ENCODE measurements at regions not wholly inside any gene's neighbourhood (a gene's known extent, or its start where the extent isn't known, plus 50 kb on each side); places are given as distances from the start of the nearest gene placed in this dataset.
"Not testable (repeated sequence)": the region's sequence is repeated elsewhere in the genome, so short reads cannot be mapped to it uniquely, and the experiment has no call there.

DNA sequence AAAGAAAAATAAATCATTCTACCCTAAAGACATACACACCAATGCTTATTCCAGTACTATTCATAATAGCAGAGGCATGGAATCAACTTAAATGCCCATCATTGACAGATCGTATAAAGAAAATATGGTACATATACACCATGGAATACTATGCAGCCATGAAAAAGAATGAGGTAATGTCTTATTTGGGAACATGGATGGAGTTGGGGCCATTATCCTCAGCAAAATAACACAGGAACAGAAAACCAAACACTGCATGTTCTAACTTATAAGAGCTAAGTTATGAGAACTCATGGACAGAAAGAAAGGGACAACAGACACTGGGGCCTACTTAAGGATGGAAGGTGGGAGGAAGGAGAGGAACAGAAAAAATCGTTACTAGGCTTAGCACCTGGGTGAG lies 527.5 kb upstream of the ST8SIA4 start:
- H3K27ac ChIP-seq, result peak overlapping the region in 1 of 21 experiments; percentile 18

DNA sequence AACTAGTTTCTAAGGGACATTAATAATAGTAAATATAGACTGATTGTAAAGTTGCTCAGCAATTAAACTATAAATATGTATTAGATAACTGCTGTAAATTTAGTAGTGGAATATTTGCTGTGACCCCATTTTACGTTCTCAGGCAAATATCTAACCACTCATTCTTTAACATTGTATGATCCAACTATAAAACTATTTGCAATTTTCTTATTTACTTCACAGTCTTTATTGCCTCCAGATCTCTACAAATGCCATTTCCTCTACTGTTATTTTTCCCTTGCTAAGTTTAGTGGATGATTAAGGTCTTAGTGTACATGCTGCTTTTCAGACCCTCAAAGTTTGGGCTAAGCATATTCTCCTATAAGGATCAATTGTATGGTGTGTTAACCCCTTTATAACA lies 526.2 kb upstream of the ST8SIA4 start:
- Histone ChIP-seq H3K4me3 (no peak overlapping the region), H3K27ac (peak overlapping the region in 1 of 21 experiments; percentile 38)

More for the DNA sequence above, 527.5 kb upstream of the ST8SIA4 start:
- H3K4me3 ChIP-seq, result no peak overlapping the region

DNA sequence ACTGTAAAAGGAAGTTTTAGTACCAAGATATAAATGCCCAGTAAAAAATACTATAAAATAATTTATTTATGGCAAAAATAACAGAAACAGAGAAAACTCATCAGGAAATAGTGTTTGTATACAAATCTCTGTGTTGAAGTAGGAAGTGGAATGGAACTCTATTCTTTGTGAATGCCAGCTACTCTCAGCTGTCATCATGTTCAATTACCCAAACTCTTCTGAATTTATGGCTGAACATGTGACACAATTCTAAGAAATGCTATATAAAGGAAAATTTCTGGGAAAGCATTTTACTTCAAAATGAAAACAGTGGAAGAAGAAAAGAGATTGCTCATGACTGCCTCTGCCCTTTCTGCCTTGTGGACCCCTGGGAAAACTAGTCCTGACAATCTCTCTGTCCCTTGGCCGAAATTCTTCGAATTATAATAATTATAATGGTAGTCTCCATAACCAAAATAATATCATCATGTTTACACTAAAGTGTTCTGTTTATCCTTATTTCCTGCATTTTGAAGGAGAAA lies 522.3 kb upstream of the ST8SIA4 start:
- peak overlapping the region in 6 of 21 experiments; percentile 20 to 78 (median 58) for H3K27ac ChIP-seq

DNA sequence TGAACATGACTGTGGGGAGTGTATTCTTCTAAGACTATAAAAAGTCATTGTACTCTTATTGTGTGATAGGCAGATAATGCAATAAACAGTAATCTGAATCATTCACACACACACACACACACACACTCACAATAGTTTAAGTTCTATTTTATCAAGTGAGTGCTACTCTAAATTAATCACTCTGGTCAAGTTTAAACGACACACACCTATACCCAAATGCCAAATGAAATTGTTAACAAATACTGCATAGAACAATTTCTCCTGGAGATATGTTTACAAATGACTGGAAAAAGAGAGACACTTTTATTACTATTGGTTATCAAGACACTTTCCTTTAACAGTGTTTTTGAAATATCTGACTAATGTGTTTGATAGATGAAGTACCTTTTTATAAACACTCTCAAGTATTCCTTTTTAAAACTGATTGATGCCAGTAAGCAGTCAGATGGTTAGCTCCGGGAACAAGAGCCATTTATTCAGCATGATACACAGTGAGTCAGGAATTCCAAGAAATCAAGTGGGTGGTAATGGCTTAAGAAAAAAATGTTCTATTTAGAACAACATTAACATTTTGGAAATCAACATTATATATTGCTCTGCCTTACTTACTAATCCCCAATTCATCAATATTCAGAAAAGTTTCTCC lies 521.6 kb upstream of the ST8SIA4 start:
- Histone ChIP-seq H3K27ac (peak overlapping the region in 8 of 21 experiments; percentile 35 to 78 (median 58)), H3K4me3 (no peak overlapping the region)

More for the DNA sequence above, 522.3 kb upstream of the ST8SIA4 start:
- H3K4me3 ChIP-seq, result no peak overlapping the region

DNA sequence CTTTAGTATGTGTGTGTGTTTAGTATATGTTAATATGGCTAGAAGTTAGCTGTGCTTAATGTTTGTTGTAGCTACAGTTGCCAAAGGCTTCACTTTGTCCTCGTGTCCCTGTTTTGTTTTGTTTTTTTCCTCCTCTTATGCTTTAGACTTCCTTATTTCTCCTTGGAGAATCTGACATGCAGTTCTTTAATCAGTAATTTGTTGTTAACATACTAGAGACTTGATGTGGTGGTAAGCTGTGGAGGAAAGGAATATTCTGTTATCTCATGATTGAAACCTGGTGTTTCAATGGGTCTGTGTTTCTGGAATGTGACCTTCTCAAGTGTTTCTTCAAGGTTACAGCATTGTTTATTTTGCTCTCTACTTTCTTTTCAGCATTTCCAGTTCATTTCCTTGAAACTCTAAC lies 515.6 kb upstream of the ST8SIA4 start:
- peak overlapping the region in 5 of 21 experiments; percentile 34 to 54 (median 44) for H3K27ac ChIP-seq
- no peak overlapping the region for H3K4me3 ChIP-seq

DNA sequence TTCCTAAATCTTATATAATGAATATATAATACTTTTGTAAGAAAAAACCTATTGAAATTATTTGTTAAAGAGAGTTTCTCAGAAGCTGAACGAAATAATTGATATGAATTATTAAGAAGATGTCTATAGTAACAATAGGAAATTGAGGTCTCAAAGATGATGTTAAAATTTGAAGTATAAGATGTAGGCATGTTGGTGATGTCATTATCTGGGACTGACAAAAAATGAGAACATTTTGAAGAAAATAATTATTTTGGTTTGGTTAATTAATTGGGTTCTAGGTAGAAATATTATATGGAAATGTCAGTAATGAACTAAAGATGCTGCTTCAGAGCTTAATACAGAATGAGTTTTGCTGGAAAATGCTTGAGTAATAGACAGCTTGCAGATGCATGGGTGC lies 501.4 kb upstream of the ST8SIA4 start:
- no peak overlapping the region for H3K27ac ChIP-seq
- H3K4me3 ChIP-seq, result no peak overlapping the region

DNA sequence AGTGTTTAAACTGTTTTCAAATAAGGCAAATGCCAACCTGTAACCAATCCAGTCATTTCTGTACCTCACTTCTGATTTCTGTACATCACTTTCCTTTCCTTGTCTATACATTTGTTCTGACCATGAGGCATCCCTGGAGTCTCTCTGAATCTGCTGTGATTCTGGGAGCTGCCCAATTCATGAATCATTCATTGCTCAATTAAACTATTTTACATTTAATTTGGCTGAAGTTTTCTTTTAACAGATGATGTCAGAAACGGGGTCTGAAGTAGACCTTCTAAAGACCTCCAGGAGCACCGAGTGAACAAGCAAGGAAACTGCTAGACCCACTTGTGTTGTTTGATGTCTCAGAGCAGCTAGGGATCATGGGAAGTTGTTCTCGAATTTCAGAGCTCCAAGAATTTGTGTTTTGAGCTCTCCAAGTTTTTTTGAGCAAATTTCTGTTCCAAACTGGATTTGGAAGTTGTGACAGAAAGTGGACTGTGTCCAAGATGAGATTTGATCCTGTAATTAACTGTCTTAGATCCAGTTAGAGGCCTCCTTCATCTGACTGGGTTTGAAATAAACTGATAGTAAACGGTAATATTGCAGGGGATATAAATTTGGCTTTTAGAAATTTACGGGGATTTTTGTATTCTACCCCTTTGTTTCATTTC lies 490.8 kb upstream of the ST8SIA4 start:
- Histone ChIP-seq H3K4me3 (no peak overlapping the region), H3K27ac (no peak overlapping the region)

DNA sequence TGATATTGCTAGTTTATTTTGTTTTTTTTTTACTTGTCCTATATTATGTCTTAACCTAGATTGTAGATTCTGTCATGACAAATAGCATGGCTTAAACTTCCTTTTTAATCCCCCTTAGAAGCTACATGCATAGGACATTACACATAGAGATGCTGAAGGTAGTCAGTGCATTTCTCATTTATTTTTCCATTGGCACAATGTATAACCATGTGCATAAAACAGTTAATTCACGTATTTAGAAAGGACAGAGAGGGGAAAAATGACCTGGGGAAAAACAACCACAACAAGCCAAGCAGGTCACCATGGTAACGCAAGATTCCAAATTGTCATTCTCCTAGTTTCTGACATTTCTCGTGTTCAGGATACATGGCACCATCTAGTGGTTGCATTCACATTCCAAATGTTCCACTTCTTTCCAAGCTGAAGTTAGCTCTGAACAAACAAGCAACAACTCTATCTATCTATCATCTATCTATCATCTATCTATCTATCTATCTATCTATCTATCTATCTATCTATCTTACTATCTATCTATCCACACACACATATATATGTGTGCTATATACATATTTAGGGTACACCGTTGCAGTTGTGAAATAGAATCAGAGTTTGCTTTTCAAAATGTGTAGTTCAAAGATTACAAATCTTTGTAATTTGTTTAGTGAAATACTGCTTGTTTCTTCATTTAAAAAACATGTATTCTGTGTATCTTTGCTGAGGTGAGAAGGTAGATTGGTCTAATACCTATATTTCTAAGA lies 487.2 kb upstream of the ST8SIA4 start:
- H3K27ac ChIP-seq, result no peak overlapping the region
- no peak overlapping the region for H3K4me3 ChIP-seq

DNA sequence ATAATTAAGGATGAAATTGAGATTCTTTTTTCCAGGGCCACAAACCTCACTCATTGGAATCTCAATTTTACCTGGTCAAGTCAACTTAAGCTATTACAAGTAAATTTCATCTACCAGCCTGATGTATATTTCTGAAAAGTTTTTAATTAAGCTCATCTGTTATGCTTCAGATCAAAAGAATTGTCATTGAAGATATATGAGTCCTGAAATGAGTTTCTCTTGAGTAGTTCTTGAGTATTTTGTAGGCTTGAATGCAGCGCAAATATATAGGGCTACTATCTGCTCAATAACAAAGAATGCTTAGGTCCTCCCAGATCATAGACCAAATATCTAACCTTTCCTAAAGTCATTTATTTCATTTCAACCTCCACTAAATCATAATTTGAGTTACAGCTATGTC lies 482.2 kb upstream of the ST8SIA4 start:
- no peak overlapping the region for H3K4me3 ChIP-seq
- H3K27ac ChIP-seq, result no peak overlapping the region

DNA sequence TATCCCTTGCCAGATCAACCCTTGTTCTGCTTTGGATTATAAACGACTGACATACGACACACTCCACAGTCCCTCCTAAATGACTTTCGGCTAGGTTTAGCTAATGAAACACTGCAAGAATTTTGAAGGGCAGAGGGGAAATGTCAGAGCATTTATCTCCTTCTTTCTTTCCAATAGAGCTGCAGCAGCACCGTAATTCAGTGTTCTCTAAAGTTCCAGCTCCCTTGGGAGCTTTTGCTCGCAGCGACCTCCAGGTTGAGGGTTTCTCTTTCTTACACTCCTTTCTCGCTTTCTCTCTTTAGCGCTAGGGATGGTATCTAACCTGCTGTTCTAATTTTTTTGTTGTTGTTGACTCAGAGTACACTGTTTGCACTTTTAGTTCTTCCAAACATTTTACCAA lies 467.1 kb upstream of the ST8SIA4 start:
- no peak overlapping the region for H3K27ac ChIP-seq
- no peak overlapping the region for H3K4me3 ChIP-seq

DNA sequence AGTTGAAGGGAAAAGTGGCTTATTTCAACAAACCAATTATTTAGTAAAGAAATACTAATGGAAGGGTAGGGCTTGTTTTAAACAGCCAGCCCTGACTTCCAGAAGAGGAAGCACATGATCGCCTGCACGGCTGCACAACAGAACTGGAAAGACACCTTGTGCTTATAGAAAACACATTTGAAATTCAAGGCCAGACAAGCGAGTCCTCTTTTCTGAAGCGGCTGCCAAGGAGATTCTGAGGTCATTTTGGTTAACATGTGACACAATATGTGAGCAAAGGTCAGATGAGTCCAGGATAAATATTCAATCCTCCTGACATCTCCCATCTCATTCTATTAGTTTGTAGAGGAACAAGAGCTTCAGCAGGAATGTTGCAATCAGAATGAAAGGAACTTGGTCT lies 461.4 kb upstream of the ST8SIA4 start:
- Histone ChIP-seq H3K4me3 (no peak overlapping the region), H3K27ac (no peak overlapping the region)

DNA sequence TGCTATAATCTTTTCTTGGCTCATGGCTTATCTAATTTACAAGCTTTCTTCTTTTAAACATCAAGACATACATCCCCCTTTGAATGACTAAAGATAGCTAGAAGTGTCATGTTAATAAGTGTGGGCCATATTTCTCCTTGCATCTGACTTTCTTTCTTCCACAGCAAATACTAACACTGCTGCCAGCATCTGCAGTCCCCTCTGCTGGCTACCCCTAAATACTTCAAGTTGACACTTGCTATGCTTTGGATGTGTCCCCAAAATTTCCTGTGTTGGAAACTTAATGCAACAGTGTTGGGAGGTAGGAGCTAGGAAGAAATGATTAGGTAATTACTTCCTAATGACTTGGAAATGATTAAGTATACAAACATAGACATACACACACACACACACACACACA lies 459.0 kb upstream of the ST8SIA4 start:
- H3K4me3 ChIP-seq, result no peak overlapping the region
- no peak overlapping the region for H3K27ac ChIP-seq

DNA sequence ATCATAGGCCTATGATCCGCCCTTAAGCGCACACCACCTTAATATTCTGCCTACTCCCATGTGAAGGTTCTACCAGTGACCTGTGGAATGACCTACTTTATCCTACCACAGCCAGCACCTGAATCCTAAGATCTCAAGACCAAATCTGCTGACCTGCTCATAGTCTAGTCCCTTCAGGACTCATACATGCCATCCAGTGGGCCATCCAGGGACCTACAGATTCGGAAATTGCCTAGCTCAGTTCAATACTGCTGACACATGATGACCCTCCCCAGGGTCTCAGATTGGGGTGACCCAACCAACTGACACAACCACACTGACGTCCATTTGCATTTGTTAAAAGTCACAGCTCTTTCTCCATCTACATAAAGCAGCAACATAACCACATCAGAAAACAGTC lies 443.8 kb upstream of the ST8SIA4 start:
- no peak overlapping the region for H3K27ac ChIP-seq
- no peak overlapping the region for H3K4me3 ChIP-seq

DNA sequence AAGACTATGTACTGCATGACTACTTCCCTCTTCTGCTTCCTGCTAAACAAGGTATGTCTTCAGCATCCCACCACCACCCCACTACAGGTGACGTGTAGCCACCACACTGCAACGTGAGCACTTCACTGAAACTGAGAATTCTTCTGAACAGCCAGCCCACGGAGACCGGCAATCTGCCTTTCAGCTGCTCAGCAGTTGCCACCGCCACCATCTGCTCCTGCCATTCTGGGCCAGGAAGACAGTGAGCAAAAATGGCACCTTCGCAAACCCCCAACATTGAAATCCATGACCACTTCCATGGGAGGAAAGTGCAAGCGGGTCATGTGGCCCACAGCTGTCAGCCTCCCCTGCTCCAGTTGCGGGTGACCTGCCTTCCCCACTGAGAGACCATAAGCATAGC lies 443.4 kb upstream of the ST8SIA4 start:
- Histone ChIP-seq H3K27ac (no peak overlapping the region), H3K4me3 (no peak overlapping the region)

DNA sequence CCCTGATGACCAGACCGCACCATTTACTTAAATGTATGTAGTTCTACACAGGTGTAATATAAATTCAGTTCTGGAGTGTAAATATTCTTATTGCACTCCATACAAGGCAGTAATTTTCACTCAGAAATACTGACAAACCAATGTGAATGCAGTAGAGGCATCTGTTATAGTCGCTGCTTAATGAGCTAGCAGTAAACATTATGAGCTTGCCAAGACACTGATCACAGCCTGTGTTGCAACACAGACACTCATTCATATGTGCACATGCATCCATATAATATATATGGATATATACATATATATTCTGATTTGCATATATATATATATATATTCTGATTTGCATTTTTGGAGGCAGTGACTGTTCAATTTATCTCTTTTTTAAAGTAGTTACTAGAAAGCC lies 435.1 kb upstream of the ST8SIA4 start:
- Histone ChIP-seq H3K27ac (no peak overlapping the region), H3K4me3 (no peak overlapping the region)

DNA sequence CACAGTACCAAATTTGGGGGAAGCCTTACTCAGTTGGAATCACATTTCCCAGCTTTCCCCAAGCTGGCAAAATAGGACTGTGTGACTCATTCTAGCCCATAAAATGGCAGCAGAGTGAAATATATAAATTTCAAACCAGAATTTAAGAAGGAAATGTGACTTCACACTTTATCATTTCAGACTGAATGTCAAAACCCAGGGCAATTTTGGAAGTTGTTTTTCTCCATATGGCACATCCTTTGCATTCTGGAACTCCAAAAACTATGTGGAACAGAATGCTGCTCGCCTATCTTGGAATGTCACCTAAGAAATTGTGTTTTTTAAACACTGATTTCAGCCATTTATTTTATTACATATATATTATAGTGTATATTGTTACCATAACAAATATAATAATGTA lies 424.7 kb upstream of the ST8SIA4 start:
- Histone ChIP-seq H3K27ac (no peak overlapping the region), H3K4me3 (no peak overlapping the region)

DNA sequence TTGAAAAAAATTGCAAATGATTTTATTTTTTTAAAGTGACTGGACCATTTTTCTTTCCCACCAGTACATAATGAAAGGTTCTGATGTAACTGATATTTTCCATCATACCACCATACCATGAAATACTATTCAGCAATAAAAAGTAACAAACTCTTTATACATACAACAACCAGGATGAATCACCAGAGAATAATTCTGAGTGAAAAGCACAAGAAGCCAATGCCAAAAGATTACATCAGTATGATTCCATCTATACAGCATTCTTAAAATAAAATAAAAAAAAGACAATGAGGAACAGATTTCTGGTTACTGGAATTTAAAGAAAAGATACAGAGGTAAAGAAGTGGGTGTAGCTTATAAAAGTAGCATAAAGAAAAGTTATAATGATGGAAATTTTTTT lies 423.7 kb upstream of the ST8SIA4 start:
- Histone ChIP-seq H3K27ac (no peak overlapping the region), H3K4me3 (no peak overlapping the region)

DNA sequence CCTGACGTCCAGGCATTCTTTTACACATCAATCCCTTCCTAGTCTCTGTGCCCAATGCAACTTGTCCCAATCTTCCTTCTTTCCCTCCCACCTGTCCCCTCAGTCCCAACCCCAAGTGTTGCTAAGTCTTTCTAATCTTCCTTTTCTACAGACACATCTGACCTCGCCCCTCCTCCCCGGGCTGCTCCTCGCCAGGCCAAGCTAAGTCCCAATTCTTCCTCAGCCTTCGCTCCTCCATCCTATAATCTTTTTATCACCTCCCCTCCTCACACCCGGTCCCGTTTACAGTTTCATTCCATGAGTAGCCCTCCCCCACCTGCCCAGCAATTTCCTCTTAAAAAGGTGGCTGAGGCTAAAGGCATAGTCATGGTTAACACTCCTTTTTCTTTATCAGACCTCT lies 413.3 kb upstream of the ST8SIA4 start:
- H3K27ac ChIP-seq, result not testable (repeated sequence)

DNA sequence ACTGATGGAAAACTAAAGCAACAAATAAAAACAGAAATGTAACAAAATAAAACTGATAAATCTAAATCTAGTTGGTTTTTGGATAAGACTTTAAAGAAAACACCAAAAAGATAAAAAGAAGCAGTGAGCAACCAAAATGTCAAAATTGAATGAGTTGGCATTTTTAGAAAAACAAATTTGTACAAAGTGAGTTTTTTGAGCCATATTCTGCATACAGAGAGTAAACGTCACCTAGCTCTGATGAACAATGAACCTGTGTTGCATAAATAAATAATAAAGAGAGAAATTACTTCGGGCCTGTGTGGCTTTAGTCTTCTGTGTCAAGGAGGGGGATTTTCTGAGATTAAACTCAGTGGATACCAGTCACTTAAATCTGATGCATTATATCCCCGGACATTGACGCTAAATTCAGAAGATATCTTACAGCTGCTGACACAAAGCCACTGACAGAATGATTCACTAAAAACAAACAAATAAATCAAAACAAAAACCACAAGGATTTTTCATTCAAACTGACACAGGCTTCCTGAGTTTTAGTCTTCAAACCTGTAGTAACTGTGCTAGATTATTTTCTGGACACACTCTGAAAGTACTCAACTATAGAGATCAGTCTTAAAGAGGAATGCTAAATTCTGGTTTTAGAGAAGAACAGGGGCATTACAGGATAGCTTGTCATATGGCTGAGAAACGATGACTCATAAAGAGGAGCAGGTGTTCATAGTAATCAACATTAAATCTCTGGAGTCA lies 403.5 kb upstream of the ST8SIA4 start:
- no peak overlapping the region for H3K27ac ChIP-seq
- no peak overlapping the region for H3K4me3 ChIP-seq

More for the DNA sequence above, 413.3 kb upstream of the ST8SIA4 start:
- not testable (repeated sequence) for H3K4me3 ChIP-seq

DNA sequence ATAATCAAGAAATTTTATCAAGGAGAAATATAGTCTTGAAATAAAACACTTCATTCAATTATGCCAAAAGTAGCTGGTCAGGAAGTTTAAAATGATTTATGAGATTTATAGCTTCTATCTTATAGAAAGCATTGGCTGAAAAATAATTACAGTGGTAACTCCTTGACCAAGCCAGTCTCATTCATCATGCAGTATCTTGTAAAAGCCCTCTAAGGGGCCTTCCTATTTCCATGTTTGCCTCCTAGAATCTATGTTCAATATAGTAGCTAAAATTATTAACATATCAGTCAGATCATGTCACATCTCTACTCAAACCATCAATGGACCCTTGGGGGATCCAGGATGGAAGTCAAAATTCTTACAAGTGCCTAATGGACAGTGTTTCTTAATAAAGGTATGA lies 393.4 kb upstream of the ST8SIA4 start:
- H3K4me3 ChIP-seq, result no peak overlapping the region
- H3K27ac ChIP-seq, result no peak overlapping the region

Data from skin epidermis (tissue), 12 donors.